HEK293T (cell line): ENCODE measurements at regions not wholly inside any gene's neighbourhood (a gene's known extent, or its start where the extent isn't known, plus 50 kb on each side); places are given as distances from the start of the nearest gene placed in this dataset.

Experiments used
- ARNT ChIP-seq: fragments of 450-650 bp; IDR thresholded peaks from 2 replicates; pipeline ENCODE4 v1.6.1; 2017; ENCODE audit warnings: mild to moderate bottlenecking
- BHLHE40 ChIP-seq: fragments of 450-650 bp; IDR thresholded peaks from 2 replicates; pipeline ENCODE4 v1.6.1; 2016; ENCODE audit warnings: mild to moderate bottlenecking, moderate library complexity, borderline replicate concordance
- ELF4 ChIP-seq: fragments of 450-650 bp; IDR thresholded peaks from 2 replicates; pipeline ENCODE4 v1.6.1; 2017; ENCODE audit warnings: antibody characterized with exemption
- FOXM1 ChIP-seq: fragments of 450-650 bp; IDR thresholded peaks from 2 replicates; pipeline ENCODE4 v1.6.1; 2017; ENCODE audit warnings: mild to moderate bottlenecking, borderline replicate concordance
- NFRKB ChIP-seq: fragments of 450-650 bp; IDR thresholded peaks from 2 replicates; pipeline ENCODE4 v1.6.1; 2016; ENCODE audit warnings: mild to moderate bottlenecking, moderate library complexity
- SP1 ChIP-seq: fragments of 450-650 bp; IDR thresholded peaks from 2 replicates; pipeline ENCODE4 v1.6.1; 2017

- TF ChIP-seq SP1 (no peak), BHLHE40 (no peak), FOXM1 (no peak), ELF4 (no peak), NFRKB (no peak), ARNT (no peak)
These were observed 81.7 kb downstream of the KLF12 start for GRCh38 chr13:74052402-74052928.
